IMR-90 (cell line): ENCODE measurements at regions not wholly inside any gene's neighbourhood (a gene's known extent, or its start where the extent isn't known, plus 50 kb on each side); places are given as distances from the start of the nearest gene placed in this dataset.

Source experiments
- ATAC-seq: fragments of 200-7000 bp; cut with Tn5 transposase; 2 replicates; pipeline ENCODE4 v1.9.1; 2020; ENCODE audit warnings: low read depth, mild to moderate bottlenecking, moderate library complexity
- BruUV-seq: library from RNA; stranded (reverse); fragments of 400-500 nt; replicated peaks from 2 replicates; lab custom pipeline; 2021; lab: Mats Ljungman, UMichigan
- CTCF ChIA-PET: fragments of 300-600 bp; formaldehyde crosslinking; extraction: SDS; loops from one replicate; lab custom pipeline; 2021; ENCODE audit warnings: antibody characterized with exemption; lab: Yijun Ruan, JAX
- POLR2A ChIA-PET: fragments of 300-600 bp; sonication (Branson Sonifier 250); formaldehyde crosslinking; loops from one replicate; lab custom pipeline; 2022; ENCODE audit warnings: antibody characterized with exemption; ENCODE audit not compliant: unreplicated experiment; lab: Charles Lee
- DNase-seq: peaks from one replicate; pipeline ENCODE4 v3.0.0; 2013
- H2AFZ ChIP-seq: replicated peaks from 2 replicates; pipeline ENCODE3; 2013; ENCODE audit warnings: low read length, mild to moderate bottlenecking; ENCODE audit not compliant: poor library complexity
- H2AK5ac ChIP-seq: 2 replicates; pipeline ENCODE4 v1.6.1; 2013; ENCODE audit warnings: low read depth, low read length, inconsistent platforms
- H2AK9ac ChIP-seq: replicated peaks from 2 replicates; pipeline ENCODE3; 2013; ENCODE audit warnings: mild to moderate bottlenecking, low read depth, low read length, moderate library complexity; ENCODE audit not compliant: poor library complexity
- H2BK120ac ChIP-seq: 2 replicates; pipeline ENCODE4 v1.6.1; 2013; ENCODE audit warnings: low read depth, low read length, inconsistent platforms
- H2BK15ac ChIP-seq: 3 replicates; pipeline ENCODE4 v1.6.1; 2013; ENCODE audit warnings: low read depth, low read length, inconsistent platforms
- H2BK20ac ChIP-seq: 2 replicates; pipeline ENCODE4 v1.6.1; 2013; ENCODE audit warnings: low read depth, mild to moderate bottlenecking, inconsistent platforms, low read length, moderate library complexity
- H2BK5ac ChIP-seq: 2 replicates; pipeline ENCODE4 v1.6.1; 2013; ENCODE audit warnings: mild to moderate bottlenecking, low read depth, low read length, inconsistent platforms; ENCODE audit not compliant: poor library complexity, severe bottlenecking
- H3K14ac ChIP-seq: replicated peaks from 2 replicates; pipeline ENCODE4 v1.6.1; 2013; ENCODE audit warnings: low read depth, low read length, inconsistent platforms
- H3K18ac ChIP-seq: 2 replicates; pipeline ENCODE4 v1.6.1; 2013; ENCODE audit warnings: low read depth, low read length, control low read depth
- H3K23ac ChIP-seq: 2 replicates; pipeline ENCODE4 v1.6.1; 2013; ENCODE audit warnings: low read depth, low read length, inconsistent platforms
- H3K27ac ChIP-seq: 2 replicates; pipeline ENCODE4 v1.5.1; 2013; ENCODE audit warnings: mild to moderate bottlenecking, control low read depth, low read length; ENCODE audit not compliant: insufficient read depth
- H3K27me3 ChIP-seq: 2 replicates; pipeline ENCODE4 v1.6.1; 2013; ENCODE audit warnings: low read length; ENCODE audit not compliant: control insufficient read depth, insufficient read depth
- H3K36me3 ChIP-seq: 2 replicates; pipeline ENCODE4 v1.6.1; 2013; ENCODE audit warnings: low read length, mixed read lengths; ENCODE audit not compliant: control insufficient read depth, insufficient read depth
- H3K4ac ChIP-seq: 2 replicates; pipeline ENCODE4 v1.6.1; 2013; ENCODE audit warnings: low read depth, low read length, inconsistent platforms
- H3K4me1 ChIP-seq: 2 replicates; pipeline ENCODE4 v1.6.1; 2013; ENCODE audit warnings: low read length, mixed read lengths; ENCODE audit not compliant: control insufficient read depth, insufficient read depth
- H3K4me2 ChIP-seq: 2 replicates; pipeline ENCODE4 v1.6.1; 2013; ENCODE audit warnings: low read depth, mild to moderate bottlenecking, control low read depth, low read length, moderate library complexity
- H3K4me3 ChIP-seq: 2 replicates; pipeline ENCODE4 v1.5.1; 2013; ENCODE audit warnings: low read depth, mild to moderate bottlenecking, control low read depth, low read length, moderate library complexity; ENCODE audit not compliant: insufficient read depth
- H3K56ac ChIP-seq: 2 replicates; pipeline ENCODE4 v1.6.1; 2013; ENCODE audit warnings: low read length, inconsistent platforms; ENCODE audit not compliant: insufficient read depth; ENCODE audit errors: extremely low read depth
- H3K79me1 ChIP-seq, 2 experiments: 2 replicates each; pipeline ENCODE4 v1.6.1; 2013; ENCODE audit warnings: low read length in 2 of 2, inconsistent platforms in 1 of 2, low read depth in 1 of 2
- H3K9ac ChIP-seq: 2 replicates; pipeline ENCODE4 v1.6.1; 2013; ENCODE audit warnings: low read depth, low read length, control low read depth
- H3K9me1 ChIP-seq: 2 replicates; pipeline ENCODE4 v1.6.1; 2013; ENCODE audit warnings: low read length, inconsistent platforms; ENCODE audit not compliant: insufficient read depth
- H3K9me3 ChIP-seq: 2 replicates; pipeline ENCODE4 v1.6.1; 2013; ENCODE audit warnings: low read length; ENCODE audit not compliant: control insufficient read depth, insufficient read depth
- H4K20me1 ChIP-seq: 2 replicates; pipeline ENCODE4 v1.6.1; 2013; ENCODE audit warnings: low read length, inconsistent platforms; ENCODE audit not compliant: insufficient read depth
- H4K5ac ChIP-seq: 2 replicates; pipeline ENCODE4 v1.6.1; 2013; ENCODE audit warnings: mild to moderate bottlenecking, low read depth, low read length, control low read depth
- H4K8ac ChIP-seq, 2 experiments: 2 replicates each; pipeline ENCODE4 v1.6.1; 2013; ENCODE audit warnings: low read depth in 2 of 2, low read length in 2 of 2, control low read depth in 1 of 2, inconsistent platforms in 1 of 2
- H4K91ac ChIP-seq: 2 replicates; pipeline ENCODE4 v1.6.1; 2013; ENCODE audit warnings: low read depth, low read length, inconsistent platforms; ENCODE audit not compliant: insufficient read depth
- BHLHE40 ChIP-seq: fragments of 150-350 bp; IDR thresholded peaks from 2 replicates; pipeline ENCODE4 v1.6.1; 2016; ENCODE audit warnings: mild to moderate bottlenecking, low read depth, low read length
- CEBPB ChIP-seq: IDR thresholded peaks from 2 replicates; pipeline ENCODE4 v1.6.1; 2012; ENCODE audit warnings: low read depth, low read length, improper control_type of control experiment
- CHD1 ChIP-seq: IDR thresholded peaks from 2 replicates; pipeline ENCODE4 v1.6.1; 2012; ENCODE audit warnings: low read depth, low read length, improper control_type of control experiment
- FOS ChIP-seq: fragments of 150-350 bp; IDR thresholded peaks from 2 replicates; pipeline ENCODE4 v1.6.1; 2016; ENCODE audit warnings: low read depth, low read length
- MAFK ChIP-seq: IDR thresholded peaks from 2 replicates; pipeline ENCODE4 v1.6.1; 2012; ENCODE audit warnings: low read depth, low read length, improper control_type of control experiment
- MAZ ChIP-seq: IDR thresholded peaks from 2 replicates; pipeline ENCODE4 v1.6.1; 2012; ENCODE audit warnings: low read depth, mild to moderate bottlenecking, low read length, improper control_type of control experiment, moderate library complexity, borderline replicate concordance
- MXI1 ChIP-seq: IDR thresholded peaks from 2 replicates; pipeline ENCODE4 v1.6.1; 2012; ENCODE audit warnings: low read depth, mild to moderate bottlenecking, low read length, moderate library complexity, borderline replicate concordance
- NFE2L2 ChIP-seq: fragments of 150-350 bp; IDR thresholded peaks from 2 replicates; pipeline ENCODE4 v1.6.1; 2016; ENCODE audit warnings: low read depth, mild to moderate bottlenecking, low read length
- POLR2A ChIP-seq: IDR thresholded peaks from 2 replicates; pipeline ENCODE4 v1.6.1; 2012; ENCODE audit warnings: mild to moderate bottlenecking, low read depth, low read length
- RAD21 ChIP-seq: IDR thresholded peaks from 2 replicates; pipeline ENCODE4 v1.6.1; 2012; ENCODE audit warnings: low read length, improper control_type of control experiment
- RCOR1 ChIP-seq: IDR thresholded peaks from 2 replicates; pipeline ENCODE4 v1.6.1; 2012; ENCODE audit warnings: mild to moderate bottlenecking, low read length, improper control_type of control experiment; ENCODE audit not compliant: insufficient replicate concordance
- RFX5 ChIP-seq: IDR thresholded peaks from 2 replicates; pipeline ENCODE4 v1.8.0; 2012; ENCODE audit warnings: low read depth, mild to moderate bottlenecking, low read length, moderate library complexity
- SMC3 ChIP-seq: fragments of 150-350 bp; IDR thresholded peaks from 2 replicates; pipeline ENCODE4 v1.6.1; 2016; ENCODE audit warnings: low read depth, mild to moderate bottlenecking, antibody characterized with exemption, low read length, moderate library complexity
- WGBS, 2 experiments: methylation state at CpG; one replicate each; pipeline versions ENCODE4 v1.1.5 to v1.1.7; 2013; ENCODE audit warnings: missing lambda C conversion rate in 2 of 2; ENCODE audit not compliant: insufficient read length in 1 of 2; ENCODE audit errors: extremely low coverage in 2 of 2; 5-methylcytosine and 5-hydroxymethylcytosine counted together
- dilution Hi-C: fragments of 300-500 bp; cut with HindIII; formaldehyde crosslinking; loops from one replicate; pipeline ENCODE4 v1.14.3; 2018; ENCODE audit warnings: low sequenced_read_pairs; ENCODE audit not compliant: unreplicated experiment
- in situ Hi-C: fragments of 300-500 bp; cut with MboI; formaldehyde crosslinking; loops from 3 replicates; pipeline ENCODE4 v1.14.3; 2019; ENCODE audit warnings: low sequenced_read_pairs, inconsistent platforms, mixed read lengths
- intact Hi-C: fragments of 100-400 bp; cut with micrococcal nuclease; formaldehyde crosslinking; loops from 2 replicates; pipeline ENCODE4 v1.10.0; 2022
- TF ChIP-seq, protein P1 (sequence below): fragments of 150-350 bp; IDR thresholded peaks from 2 replicates; pipeline ENCODE4 v1.6.1; 2016; ENCODE audit warnings: low read depth, mild to moderate bottlenecking, low read length, moderate library complexity, borderline replicate concordance
- TF ChIP-seq, protein P2 (sequence below): fragments of 150-350 bp; IDR thresholded peaks from 2 replicates; pipeline ENCODE4 v1.6.1; 2017; ENCODE audit warnings: mild to moderate bottlenecking, antibody characterized with exemption, low read length, low read depth
- TF ChIP-seq, protein P3 (sequence below): conservative IDR thresholded peaks from 2 replicates; pipeline ENCODE4 v1.5.1; 2012; ENCODE audit warnings: mild to moderate bottlenecking, low read depth, low read length, improper control_type of control experiment

DNA sequence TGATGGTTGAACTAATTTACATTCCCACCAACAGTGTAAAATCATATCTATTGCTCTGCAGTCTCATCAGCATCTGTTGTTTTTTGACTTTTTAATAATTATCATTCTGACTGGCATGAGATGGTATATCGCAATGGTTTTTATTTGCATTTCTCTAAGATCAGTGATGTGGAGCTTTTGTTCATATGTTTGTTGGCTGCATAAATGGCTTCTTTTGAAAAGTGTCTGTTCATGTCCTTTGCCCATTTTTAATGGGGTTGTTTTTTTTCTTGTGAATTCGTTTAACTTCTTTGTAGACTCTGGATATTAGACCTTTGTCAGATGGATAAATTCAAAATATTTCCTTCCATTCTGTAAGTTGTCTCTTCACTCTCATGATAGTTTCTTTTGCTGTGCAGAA lies 115.2 kb upstream of the CDH12 start:
- Histone ChIP-seq H4K8ac (no peak overlapping the region), H3K4ac (no peak overlapping the region), H3K4me1 (no peaks in the 10 kb centered on the region), H2BK20ac (no peak overlapping the region), H3K4me2 (no peak overlapping the region), H3K9me3 (peaks cover 12% of the 10 kb centered on the region), H3K36me3 (no peaks in the 10 kb centered on the region), H2BK120ac (no peak overlapping the region), H2AK5ac (no peak overlapping the region), H2BK15ac (no peak overlapping the region), H3K23ac (no peak overlapping the region), H2AK9ac (no peak overlapping the region), H4K20me1 (no peaks in the 10 kb centered on the region), H3K56ac (no peak overlapping the region), H3K18ac (no peak overlapping the region), H3K9ac (no peak overlapping the region), H3K27me3 (no peaks in the 10 kb centered on the region), H4K91ac (no peak overlapping the region), H3K27ac (no peak overlapping the region), H3K79me1 (no peaks in the 10 kb centered on the region), H3K14ac (no peak overlapping the region), H3K4me3 (no peak overlapping the region), H2BK5ac (no peak overlapping the region), H3K9me1 (no peaks in the 10 kb centered on the region), H2AFZ (no peak overlapping the region), H4K5ac (no peak overlapping the region)
- ATAC-seq (no peak), DNase-seq (no peak)
- WGBS, 2 experiments = no CpG with 5 or more reads among the region's 2 CpGs
- in situ Hi-C loops (no loop called here), dilution Hi-C loops (no loop called here), intact Hi-C loops (no loop called here)
- BruUV-seq = no TSS peak
- TF ChIP-seq FOS (no peak), CEBPB (no peak), BHLHE40 (no peak), RAD21 (no peak), RCOR1 (no peak), MAFK (no peak), POLR2A (no peak), CHD1 (no peak), MAZ (no peak), MXI1 (no peak), RFX5 (no peak), NFE2L2 (no peak), SMC3 (no peak)
- TF ChIP-seq, protein P1, sequence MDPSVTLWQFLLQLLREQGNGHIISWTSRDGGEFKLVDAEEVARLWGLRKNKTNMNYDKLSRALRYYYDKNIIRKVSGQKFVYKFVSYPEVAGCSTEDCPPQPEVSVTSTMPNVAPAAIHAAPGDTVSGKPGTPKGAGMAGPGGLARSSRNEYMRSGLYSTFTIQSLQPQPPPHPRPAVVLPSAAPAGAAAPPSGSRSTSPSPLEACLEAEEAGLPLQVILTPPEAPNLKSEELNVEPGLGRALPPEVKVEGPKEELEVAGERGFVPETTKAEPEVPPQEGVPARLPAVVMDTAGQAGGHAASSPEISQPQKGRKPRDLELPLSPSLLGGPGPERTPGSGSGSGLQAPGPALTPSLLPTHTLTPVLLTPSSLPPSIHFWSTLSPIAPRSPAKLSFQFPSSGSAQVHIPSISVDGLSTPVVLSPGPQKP = no peak
- TF ChIP-seq, protein P2, sequence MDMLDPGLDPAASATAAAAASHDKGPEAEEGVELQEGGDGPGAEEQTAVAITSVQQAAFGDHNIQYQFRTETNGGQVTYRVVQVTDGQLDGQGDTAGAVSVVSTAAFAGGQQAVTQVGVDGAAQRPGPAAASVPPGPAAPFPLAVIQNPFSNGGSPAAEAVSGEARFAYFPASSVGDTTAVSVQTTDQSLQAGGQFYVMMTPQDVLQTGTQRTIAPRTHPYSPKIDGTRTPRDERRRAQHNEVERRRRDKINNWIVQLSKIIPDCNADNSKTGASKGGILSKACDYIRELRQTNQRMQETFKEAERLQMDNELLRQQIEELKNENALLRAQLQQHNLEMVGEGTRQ = no peak
- TF ChIP-seq, protein P3, sequence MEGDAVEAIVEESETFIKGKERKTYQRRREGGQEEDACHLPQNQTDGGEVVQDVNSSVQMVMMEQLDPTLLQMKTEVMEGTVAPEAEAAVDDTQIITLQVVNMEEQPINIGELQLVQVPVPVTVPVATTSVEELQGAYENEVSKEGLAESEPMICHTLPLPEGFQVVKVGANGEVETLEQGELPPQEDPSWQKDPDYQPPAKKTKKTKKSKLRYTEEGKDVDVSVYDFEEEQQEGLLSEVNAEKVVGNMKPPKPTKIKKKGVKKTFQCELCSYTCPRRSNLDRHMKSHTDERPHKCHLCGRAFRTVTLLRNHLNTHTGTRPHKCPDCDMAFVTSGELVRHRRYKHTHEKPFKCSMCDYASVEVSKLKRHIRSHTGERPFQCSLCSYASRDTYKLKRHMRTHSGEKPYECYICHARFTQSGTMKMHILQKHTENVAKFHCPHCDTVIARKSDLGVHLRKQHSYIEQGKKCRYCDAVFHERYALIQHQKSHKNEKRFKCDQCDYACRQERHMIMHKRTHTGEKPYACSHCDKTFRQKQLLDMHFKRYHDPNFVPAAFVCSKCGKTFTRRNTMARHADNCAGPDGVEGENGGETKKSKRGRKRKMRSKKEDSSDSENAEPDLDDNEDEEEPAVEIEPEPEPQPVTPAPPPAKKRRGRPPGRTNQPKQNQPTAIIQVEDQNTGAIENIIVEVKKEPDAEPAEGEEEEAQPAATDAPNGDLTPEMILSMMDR = no peak
- CTCF ChIA-PET = no interaction called here
- POLR2A ChIA-PET = no interaction called here
